ENCODE measurements at regions not wholly inside any gene's neighbourhood (a gene's known extent, or its start where the extent isn't known, plus 50 kb on each side); places are given as distances from the start of the nearest gene placed in this dataset.

DNA sequence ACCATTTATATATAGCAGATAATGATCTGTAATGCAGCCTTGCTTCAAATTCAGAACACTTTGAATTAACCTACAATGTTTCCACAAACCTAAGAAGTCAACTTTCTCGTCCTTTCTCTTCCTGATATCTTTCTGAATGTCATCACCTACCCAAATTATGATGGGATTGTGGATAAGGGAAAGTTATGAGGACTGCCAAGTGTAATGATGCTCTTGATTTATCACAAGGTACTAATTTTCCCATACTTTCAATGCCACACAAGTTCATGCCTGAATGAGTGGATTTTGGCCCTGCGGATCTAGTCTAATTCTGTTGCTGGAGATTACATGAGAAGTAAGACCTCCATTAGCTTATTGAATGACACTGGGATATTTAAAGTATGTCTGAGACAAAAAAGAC lies 82.6 kb upstream of the NANOGP8 start:
- TF ChIP-seq, protein P1, sequence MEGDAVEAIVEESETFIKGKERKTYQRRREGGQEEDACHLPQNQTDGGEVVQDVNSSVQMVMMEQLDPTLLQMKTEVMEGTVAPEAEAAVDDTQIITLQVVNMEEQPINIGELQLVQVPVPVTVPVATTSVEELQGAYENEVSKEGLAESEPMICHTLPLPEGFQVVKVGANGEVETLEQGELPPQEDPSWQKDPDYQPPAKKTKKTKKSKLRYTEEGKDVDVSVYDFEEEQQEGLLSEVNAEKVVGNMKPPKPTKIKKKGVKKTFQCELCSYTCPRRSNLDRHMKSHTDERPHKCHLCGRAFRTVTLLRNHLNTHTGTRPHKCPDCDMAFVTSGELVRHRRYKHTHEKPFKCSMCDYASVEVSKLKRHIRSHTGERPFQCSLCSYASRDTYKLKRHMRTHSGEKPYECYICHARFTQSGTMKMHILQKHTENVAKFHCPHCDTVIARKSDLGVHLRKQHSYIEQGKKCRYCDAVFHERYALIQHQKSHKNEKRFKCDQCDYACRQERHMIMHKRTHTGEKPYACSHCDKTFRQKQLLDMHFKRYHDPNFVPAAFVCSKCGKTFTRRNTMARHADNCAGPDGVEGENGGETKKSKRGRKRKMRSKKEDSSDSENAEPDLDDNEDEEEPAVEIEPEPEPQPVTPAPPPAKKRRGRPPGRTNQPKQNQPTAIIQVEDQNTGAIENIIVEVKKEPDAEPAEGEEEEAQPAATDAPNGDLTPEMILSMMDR (IDR thresholded peaks at IDR 0.05) = no peak
- TF ChIP-seq POLR2A (IDR thresholded peaks at IDR 0.05) = no peak

Data from lower leg skin (tissue), 3 donors.